ENCODE measurements at regions not wholly inside any gene's neighbourhood (a gene's known extent, or its start where the extent isn't known, plus 50 kb on each side); places are given as distances from the start of the nearest gene placed in this dataset.

DNA sequence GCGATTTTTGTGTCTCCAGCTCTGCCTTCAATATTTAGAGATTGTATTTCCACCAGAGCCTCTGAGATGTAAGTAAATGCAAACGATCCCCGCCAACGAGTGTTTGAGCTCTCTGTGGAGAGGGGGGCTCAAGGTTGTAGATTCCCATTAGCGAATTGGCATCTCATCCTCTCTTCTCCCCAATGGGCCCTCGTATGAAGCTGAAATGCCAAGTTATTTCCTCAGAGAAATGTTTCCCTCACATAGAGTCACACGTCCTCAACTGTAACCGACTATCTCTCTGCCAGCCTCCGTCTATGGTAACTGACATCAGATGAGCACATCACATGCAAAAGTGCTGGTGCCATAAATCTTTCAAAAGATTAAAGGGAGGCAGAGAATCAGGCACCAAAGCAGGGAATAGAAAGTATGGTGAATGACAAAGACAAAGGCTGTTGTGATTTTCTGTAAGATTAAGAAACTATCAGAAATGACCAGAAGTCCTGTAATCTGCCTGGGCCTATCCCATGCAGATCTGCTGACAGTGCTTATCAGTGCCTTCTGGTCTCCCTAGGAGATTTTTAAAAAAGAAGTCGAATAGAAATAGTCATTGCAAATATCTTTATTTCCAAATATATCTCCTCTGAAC lies 157.1 kb downstream of the PDGFRA start:
- Histone ChIP-seq H3K9me3 (ENCODE audit: severe bottlenecking) (no peaks in the 10 kb centered on the region), H3K36me3 (no peaks in the 10 kb centered on the region), H3K27me3 (ENCODE audit: insufficient read depth, low read depth, severe bottlenecking) (peaks cover 40% of the 10 kb centered on the region), H3K27ac (no peak overlapping the region), H3K4me3 (ENCODE audit: low read depth, low read length) (no peak overlapping the region)
- no peak for DNase-seq
- TF ChIP-seq, protein P1, sequence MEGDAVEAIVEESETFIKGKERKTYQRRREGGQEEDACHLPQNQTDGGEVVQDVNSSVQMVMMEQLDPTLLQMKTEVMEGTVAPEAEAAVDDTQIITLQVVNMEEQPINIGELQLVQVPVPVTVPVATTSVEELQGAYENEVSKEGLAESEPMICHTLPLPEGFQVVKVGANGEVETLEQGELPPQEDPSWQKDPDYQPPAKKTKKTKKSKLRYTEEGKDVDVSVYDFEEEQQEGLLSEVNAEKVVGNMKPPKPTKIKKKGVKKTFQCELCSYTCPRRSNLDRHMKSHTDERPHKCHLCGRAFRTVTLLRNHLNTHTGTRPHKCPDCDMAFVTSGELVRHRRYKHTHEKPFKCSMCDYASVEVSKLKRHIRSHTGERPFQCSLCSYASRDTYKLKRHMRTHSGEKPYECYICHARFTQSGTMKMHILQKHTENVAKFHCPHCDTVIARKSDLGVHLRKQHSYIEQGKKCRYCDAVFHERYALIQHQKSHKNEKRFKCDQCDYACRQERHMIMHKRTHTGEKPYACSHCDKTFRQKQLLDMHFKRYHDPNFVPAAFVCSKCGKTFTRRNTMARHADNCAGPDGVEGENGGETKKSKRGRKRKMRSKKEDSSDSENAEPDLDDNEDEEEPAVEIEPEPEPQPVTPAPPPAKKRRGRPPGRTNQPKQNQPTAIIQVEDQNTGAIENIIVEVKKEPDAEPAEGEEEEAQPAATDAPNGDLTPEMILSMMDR (IDR thresholded peaks at IDR 0.05; ENCODE audit: low read depth, low read length), result no peak

DNA sequence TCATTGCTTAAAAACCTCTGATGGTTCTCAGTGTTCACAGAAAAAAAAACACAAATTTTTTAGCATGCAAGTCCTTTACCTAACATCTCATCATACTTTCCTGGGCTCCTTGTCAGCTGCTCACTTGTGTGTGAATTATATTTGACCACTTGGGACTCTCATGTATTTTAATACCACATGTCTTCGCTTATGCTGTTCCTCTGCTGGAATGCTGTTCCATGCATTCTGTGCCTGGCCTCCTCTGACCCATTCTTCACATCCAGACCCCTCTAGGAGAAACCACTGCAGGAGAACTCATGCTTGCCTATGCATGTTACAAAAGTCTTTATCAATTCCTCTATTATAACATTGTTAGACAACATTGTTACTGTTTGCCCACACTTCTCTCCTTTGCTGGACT lies 157.6 kb downstream of the PDGFRA start:
- H3K27ac ChIP-seq, result no peak overlapping the region
- no peaks in the 10 kb centered on the region for H3K9me3 ChIP-seq (ENCODE audit: severe bottlenecking)
- DNase-seq, result no peak
- TF ChIP-seq, protein P1 (IDR thresholded peaks at IDR 0.05; ENCODE audit: low read depth, low read length), result no peak
- peaks cover 35% of the 10 kb centered on the region for H3K27me3 ChIP-seq (ENCODE audit: insufficient read depth, low read depth, severe bottlenecking)
- no peak overlapping the region for H3K4me3 ChIP-seq (ENCODE audit: low read depth, low read length)
- no peaks in the 10 kb centered on the region for H3K36me3 ChIP-seq

- no peak overlapping the region for H3K4me3 ChIP-seq (ENCODE audit: low read depth, low read length)
- no peaks in the 10 kb centered on the region for H3K9me3 ChIP-seq (ENCODE audit: severe bottlenecking)
- peaks cover 22% of the 10 kb centered on the region for H3K27me3 ChIP-seq (ENCODE audit: insufficient read depth, low read depth, severe bottlenecking)
- no peaks in the 10 kb centered on the region for H3K36me3 ChIP-seq
- TF ChIP-seq, protein P1 (IDR thresholded peaks at IDR 0.05; ENCODE audit: low read depth, low read length), result no peak
- no peak overlapping the region for H3K27ac ChIP-seq
- DNase-seq, result no peak
Observed at GRCh38 chr4:54390670-54391069, 161.6 kb downstream of the PDGFRA start.

- Histone ChIP-seq H3K36me3 (no peaks in the 10 kb centered on the region), H3K4me3 (ENCODE audit: low read depth, low read length) (no peak overlapping the region), H3K27me3 (ENCODE audit: insufficient read depth, low read depth, severe bottlenecking) (peaks cover 22% of the 10 kb centered on the region), H3K9me3 (ENCODE audit: severe bottlenecking) (no peaks in the 10 kb centered on the region), H3K27ac (no peak overlapping the region)
- no peak for DNase-seq
- TF ChIP-seq, protein P1 (IDR thresholded peaks at IDR 0.05; ENCODE audit: low read depth, low read length), result no peak
Observed at GRCh38 chr4:54391104-54391503, 162.0 kb downstream of the PDGFRA start.

DNA sequence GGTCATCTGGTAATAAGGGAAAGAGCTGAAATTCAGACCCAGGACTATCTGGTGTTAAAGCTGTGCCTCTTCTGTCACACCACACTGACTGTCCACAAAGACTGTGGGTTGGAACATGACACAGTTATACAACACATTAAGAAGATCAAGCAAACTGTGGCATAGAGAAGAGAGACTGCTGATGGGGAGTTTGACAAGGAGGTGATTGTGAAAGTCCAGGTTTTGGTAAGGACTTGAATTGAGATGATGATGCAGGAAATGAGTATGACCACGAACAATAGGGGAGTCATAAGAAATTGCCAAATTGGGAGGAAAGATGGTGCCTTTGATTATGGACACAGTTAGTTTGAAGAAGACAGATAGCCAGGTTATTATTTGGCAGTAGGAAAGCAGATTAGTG lies 163.4 kb downstream of the PDGFRA start:
- Histone ChIP-seq H3K4me3 (ENCODE audit: low read depth, low read length) (no peak overlapping the region), H3K27me3 (ENCODE audit: insufficient read depth, low read depth, severe bottlenecking) (peaks cover 28% of the 10 kb centered on the region), H3K27ac (no peak overlapping the region), H3K9me3 (ENCODE audit: severe bottlenecking) (no peaks in the 10 kb centered on the region), H3K36me3 (no peaks in the 10 kb centered on the region)
- TF ChIP-seq, protein P1 (IDR thresholded peaks at IDR 0.05; ENCODE audit: low read depth, low read length), result no peak
- DNase-seq, result no peak

DNA sequence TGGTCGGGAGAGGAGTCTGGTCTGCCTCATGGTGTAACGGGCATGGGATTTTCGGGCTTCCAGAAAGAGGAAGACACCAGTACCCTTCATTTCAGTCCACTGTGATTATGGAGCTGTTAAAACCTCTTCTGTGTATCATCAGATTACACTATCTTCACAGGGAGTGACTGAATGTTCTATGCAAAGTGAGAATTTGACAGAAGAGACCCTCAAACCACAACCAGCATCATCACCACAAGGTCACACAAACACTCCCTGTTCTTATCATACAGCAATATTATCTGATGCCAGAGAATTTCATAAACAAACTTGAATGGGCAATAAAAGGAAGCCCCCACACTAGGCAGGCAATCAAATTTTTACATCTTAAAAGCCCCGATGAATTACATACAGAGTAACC lies 164.2 kb downstream of the PDGFRA start:
- H3K9me3 ChIP-seq (ENCODE audit: severe bottlenecking), result no peaks in the 10 kb centered on the region
- H3K27ac ChIP-seq, result no peak overlapping the region
- TF ChIP-seq, protein P1 (IDR thresholded peaks at IDR 0.05; ENCODE audit: low read depth, low read length), result no peak
- no peaks in the 10 kb centered on the region for H3K36me3 ChIP-seq
- peaks cover 30% of the 10 kb centered on the region for H3K27me3 ChIP-seq (ENCODE audit: insufficient read depth, low read depth, severe bottlenecking)
- no peak overlapping the region for H3K4me3 ChIP-seq (ENCODE audit: low read depth, low read length)
- DNase-seq, result no peak
